Adipose tissue (tissue), 3 donors: ENCODE measurements at regions not wholly inside any gene's neighbourhood (a gene's known extent, or its start where the extent isn't known, plus 50 kb on each side); places are given as distances from the start of the nearest gene placed in this dataset.
"Not testable (repeated sequence)": the region's sequence is repeated elsewhere in the genome, so short reads cannot be mapped to it uniquely, and the experiment has no call there.

Experiments used
- H3K27ac ChIP-seq: one replicate; pipeline ENCODE4 v1.5.1; 2013; ENCODE audit warnings: low read depth, low read length
- WGBS, 3 donors: extraction: QIAGEN DNeasy Blood & Tissue Kit; methylation state at CpG; one replicate each; pipeline ENCODE4 v1.1.7; 2013; 5-methylcytosine and 5-hydroxymethylcytosine counted together
- donor health status: healthy with polysubstance abuse.
- donor health status: Bipolar disorder and iron deficiency.
- donor health status: healthy.

- 95 to 100% (median 98%) methylated on average over 2 of the region's 2 CpGs for WGBS, 3 donors
- H3K27ac ChIP-seq, result not testable (repeated sequence)
Observed at GRCh38 chr3:177499039-177499438, 301.8 kb upstream of the TBL1XR1 start.

GRCh38 chr3:177499779-177500423 lies 302.6 kb upstream of the TBL1XR1 start:
- WGBS, 3 donors, result 74 to 89% (median 86%) methylated on average over 8 of the region's 8 CpGs
- no peak overlapping the region for H3K27ac ChIP-seq

GRCh38 chr3:177510693-177511216 lies 313.5 kb upstream of the TBL1XR1 start:
- WGBS, 3 donors, result 82 to 92% (median 91%) methylated on average over 2 of the region's 2 CpGs
- H3K27ac ChIP-seq, result no peak overlapping the region

- 45 to 81% (median 63%) methylated on average over 6 of the region's 6 CpGs for WGBS, 3 donors
- H3K27ac ChIP-seq, result no peak overlapping the region
Observed at GRCh38 chr3:177512945-177513814, 315.9 kb upstream of the TBL1XR1 start.

- WGBS, 3 donors, result 49 to 78% (median 72%) methylated on average over 10 of the region's 10 CpGs
- no peak overlapping the region for H3K27ac ChIP-seq
Observed at GRCh38 chr3:177513815-177514610, 316.7 kb upstream of the TBL1XR1 start.

- no peak overlapping the region for H3K27ac ChIP-seq
- WGBS, 3 donors, result 89 to 93% (median 90%) methylated on average over 9 of the region's 9 CpGs
Observed at GRCh38 chr3:177514611-177515499, 317.6 kb upstream of the TBL1XR1 start.

- 62 to 71% (median 67%) methylated on average over 3 of the region's 3 CpGs for WGBS, 3 donors
- no peak overlapping the region for H3K27ac ChIP-seq
Observed at GRCh38 chr3:177515786-177516157, 318.5 kb upstream of the TBL1XR1 start.

- 43 to 64% (median 51%) methylated on average over 14 of the region's 14 CpGs for WGBS, 3 donors
- H3K27ac ChIP-seq, result no peak overlapping the region
Observed at GRCh38 chr3:177516158-177517011, 319.1 kb upstream of the TBL1XR1 start.

- 97 to 98% (median 98%) methylated on average over 2 of the region's 2 CpGs for WGBS, 3 donors
- H3K27ac ChIP-seq, result no peak overlapping the region
Observed at GRCh38 chr3:177517906-177518305, 320.6 kb upstream of the TBL1XR1 start.

- 92 to 97% (median 97%) methylated on average over 13 of the region's 13 CpGs for WGBS, 3 donors
- no peak overlapping the region for H3K27ac ChIP-seq
Observed at GRCh38 chr3:177519588-177519987, 322.3 kb upstream of the TBL1XR1 start.

- no peak overlapping the region for H3K27ac ChIP-seq
- 34 to 98% (median 93%) methylated on average over 8 of the region's 8 CpGs for WGBS, 3 donors
Observed at GRCh38 chr3:177521305-177521704, 324.0 kb upstream of the TBL1XR1 start.

- WGBS, 3 donors, result 83 to 95% (median 90%) methylated on average over 4 of the region's 4 CpGs
- no peak overlapping the region for H3K27ac ChIP-seq
Observed at GRCh38 chr3:177522051-177522450, 324.8 kb upstream of the TBL1XR1 start.

- no peak overlapping the region for H3K27ac ChIP-seq
- 51 to 67% (median 62%) methylated on average over 3 of the region's 3 CpGs for WGBS, 3 donors
Observed at GRCh38 chr3:177523067-177523675, 325.9 kb upstream of the TBL1XR1 start.

- H3K27ac ChIP-seq, result no peak overlapping the region
- 36 to 73% (median 68%) methylated on average over 4 of the region's 4 CpGs for WGBS, 3 donors
Observed at GRCh38 chr3:177523872-177524438, 326.7 kb upstream of the TBL1XR1 start.

- WGBS, 3 donors, result 95 to 99% (median 98%) methylated on average over 4 of the region's 4 CpGs
- no peak overlapping the region for H3K27ac ChIP-seq
Observed at GRCh38 chr3:177524742-177525141, 327.5 kb upstream of the TBL1XR1 start.

- H3K27ac ChIP-seq, result no peak overlapping the region
Observed at GRCh38 chr3:177525414-177525813, 328.1 kb upstream of the TBL1XR1 start.

More at GRCh38 chr3:177525414-177525813, 328.1 kb upstream of the TBL1XR1 start:
- 94 to 100% (median 96%) methylated on average over 1 of the region's 1 CpG for WGBS, 3 donors
